DMS114 treated with DMSO at 0.1 percent for 48 hours (cell line): ENCODE measurements at regions not wholly inside any gene's neighbourhood (a gene's known extent, or its start where the extent isn't known, plus 50 kb on each side); places are given as distances from the start of the nearest gene placed in this dataset.

Source experiments
- DNase-seq: peaks from one replicate; lab custom pipeline; 2025; ENCODE audit not compliant: unreplicated experiment; lab: John Stamatoyannopoulos, UW

DNA sequence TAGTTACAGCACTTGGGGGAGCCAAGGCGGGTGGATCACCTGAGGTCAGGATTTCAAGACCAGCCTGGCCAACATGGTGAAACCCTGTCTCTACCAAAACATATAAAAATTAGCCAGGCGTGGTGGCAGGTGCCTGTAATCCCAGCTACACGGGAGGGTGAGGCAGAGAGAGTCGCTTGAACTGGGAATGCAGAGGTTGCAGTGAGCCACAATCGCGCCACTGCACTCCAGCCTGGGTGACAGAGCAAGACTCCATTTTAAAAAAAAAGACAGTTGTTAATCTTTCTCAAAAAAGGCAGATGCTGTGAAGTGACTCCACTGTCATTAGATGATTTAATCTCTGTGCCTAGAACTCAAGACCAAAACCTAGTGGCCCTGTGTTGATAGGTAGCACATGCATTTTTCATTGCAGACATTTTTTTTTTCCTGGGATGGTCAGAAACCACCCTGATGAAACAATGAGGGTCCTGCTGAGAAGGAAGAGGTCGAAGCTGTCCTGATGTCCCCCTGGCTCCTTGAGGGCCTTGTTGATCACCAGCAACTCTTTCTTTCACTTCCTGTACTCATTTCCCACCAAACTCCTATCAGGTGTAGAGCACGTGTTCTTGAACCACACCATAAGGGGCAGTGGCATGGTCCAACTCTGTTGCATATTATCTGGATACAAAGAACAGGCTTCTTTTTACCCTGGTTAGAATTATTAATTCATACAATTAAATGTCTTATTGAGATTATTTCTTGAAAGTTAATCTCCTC is 382.2 kb downstream of the ICE1 start:
- no peak for DNase-seq

DNA sequence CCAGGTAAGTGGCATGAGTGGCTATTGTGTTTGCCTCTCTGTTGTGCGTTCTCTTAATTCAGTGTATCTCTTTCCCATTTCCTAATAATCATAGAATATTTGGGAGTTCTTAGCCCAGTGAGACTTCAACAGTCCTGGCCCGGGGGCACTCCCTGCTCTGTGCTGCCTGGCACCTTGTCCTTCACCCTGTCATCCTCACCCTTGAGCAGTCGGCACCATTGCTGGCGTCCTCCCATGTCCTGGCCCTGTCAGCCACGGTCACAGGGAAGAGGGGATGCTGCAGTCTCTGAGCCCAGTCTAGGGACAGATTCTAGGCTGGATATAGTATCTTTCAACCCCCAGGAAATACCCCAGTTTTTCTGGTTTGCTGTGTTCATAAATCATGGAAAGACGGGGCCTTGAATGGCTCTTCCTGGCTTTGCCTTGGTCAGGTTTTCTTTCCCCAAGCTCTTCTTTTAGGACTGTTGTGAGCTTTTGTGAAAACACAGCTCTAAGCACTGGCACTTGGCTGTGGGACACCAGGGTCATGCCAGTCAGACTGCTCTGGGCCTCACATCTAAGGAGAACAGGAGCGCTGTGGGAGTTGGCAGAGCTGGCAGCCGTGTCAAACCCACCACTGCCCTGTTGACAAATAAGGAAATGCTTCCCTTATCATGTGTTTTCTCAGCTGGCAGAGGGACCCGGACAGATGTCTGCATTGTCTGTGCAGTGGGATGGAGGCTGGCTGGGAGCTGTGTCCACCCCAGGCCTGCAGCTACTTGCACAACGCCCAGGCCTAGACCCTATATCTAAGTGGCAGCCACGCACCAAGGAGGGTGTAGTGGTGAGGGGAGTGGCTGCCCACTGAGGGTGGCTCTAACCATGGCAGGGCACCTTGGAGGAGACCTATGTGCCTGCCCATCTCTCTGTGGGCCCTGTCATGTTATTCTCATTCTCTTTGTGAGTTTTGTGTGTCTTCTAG is 378.6 kb downstream of the ICE1 start:
- DNase-seq = no peak

DNA sequence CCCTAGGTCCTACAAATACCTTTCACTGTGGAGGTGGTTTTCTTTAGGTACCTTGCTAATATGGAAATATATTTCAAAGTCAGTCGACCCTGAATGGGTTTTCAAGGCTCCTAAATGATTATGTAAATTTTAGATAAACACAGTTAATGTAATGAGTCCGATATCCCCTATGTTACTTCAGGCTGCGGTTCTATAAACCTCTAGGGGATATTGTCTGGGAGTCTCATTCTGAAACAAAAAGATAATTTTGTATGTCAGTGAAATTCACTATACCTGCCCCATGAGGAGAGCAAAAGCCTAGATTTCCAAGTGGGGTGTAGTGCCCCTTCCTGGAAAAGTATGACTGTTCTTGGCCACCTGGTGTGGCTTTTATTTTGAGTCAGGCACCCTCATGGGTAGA is 377.3 kb downstream of the ICE1 start:
- DNase-seq = no peak

DNA sequence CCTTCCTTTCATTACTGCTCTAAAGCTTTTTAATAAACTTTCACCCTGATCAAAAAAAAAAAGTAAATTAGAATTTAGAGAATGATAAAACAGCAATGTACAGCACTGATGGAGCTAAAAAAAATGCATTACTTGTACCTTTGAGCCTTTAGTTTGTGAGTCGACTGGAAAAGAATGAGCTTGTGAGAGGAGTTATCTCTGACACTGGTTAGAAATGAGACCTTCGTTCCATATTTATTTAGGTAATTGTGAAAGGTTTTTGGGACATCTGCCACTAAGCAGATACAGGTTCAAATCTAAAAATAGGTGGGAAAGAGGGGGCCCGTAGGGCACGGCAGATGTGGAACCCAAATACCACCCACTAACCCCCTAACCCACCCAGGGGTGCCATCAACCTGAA is 376.8 kb downstream of the ICE1 start:
- no peak for DNase-seq

DNA sequence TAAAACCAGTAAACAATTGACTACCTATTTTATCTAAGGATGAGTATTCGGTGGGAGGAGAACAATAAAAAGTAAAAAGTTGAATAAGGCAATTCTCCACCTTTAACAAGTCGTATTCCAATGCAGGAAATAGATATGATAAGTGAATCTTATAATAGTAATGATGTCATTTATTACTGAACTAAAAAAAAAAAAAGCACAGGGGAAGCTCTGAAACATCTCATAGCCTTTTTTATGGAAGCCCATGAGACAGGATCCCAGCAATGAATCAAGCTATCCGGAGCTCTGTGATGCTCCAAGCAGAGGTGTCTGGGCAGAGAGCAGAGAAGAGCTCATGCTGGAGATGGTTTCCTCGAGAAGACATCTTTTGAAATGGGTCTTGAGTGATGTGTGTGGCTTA is 376.0 kb downstream of the ICE1 start:
- no peak for DNase-seq

DNA sequence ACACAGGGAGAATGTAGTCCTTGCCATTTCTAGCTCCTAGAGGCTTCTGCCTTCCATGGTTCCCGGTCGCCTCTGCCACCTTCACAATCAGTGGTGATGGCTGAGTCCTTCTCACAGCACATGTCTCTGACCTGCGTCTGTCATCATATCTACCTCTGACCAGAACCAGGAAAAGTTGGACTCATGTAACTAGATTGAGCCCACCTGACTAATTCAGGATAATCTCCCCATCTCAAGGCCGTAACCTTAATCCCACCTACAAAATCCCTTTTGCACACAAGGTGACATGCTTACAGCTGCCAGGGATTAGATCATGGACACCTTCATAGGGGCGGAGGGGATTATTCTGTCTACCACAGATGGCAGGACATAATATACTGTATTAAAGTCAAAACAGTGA is 375.6 kb downstream of the ICE1 start:
- DNase-seq = no peak

DNA sequence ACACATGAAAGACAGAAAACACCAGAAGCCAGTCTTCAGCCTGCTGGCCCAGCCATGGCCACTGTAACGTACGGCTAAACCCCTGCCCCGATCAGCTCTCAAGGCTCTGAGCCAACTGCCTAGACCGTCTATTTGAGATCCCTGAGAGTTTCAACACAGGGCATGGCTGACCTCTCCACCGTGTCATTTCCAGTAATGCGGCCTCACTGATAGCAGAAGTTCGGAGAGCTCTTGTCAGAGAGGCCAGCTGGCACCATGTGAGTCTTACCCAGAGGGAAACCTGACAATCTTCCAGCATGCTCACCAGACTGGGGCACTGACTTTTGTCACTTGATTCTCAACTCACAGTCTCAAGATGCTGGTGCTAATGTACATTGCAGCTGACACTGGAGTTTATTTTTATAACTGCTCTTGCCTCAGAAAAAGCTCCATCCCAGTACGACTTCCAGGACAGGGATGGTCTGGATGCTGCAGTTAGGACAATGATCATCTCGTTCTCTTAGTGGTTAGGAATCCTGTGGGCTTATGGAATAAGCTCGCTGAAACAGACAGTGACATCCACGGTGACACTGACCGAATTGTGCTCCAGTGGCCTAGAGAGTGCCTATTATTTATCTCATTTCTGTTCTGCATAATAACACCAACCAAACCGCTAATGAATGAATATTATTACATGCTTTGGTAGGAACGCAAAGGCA is 372.7 kb downstream of the ICE1 start:
- DNase-seq = no peak

DNA sequence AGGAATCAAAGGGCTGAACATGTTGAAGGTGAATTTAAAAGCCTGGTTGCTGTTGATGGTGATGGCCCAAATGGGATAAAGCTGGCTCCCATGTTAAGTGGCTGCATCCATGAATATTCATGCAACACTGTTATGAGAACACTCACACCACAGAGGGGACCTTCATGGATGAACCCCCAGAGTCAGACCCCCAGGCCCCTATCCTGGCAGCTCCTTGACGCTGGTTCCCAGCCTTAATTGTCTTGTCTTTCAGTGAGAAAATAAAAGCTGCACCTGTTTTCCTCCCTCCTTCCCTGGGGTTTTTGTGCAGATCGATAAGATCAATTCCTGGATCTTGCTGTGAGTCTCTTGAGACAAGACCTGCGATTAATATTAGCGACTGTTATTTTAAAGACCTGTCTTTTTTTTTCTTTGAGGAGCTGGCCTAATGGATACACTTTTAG is 371.7 kb downstream of the ICE1 start:
- no peak for DNase-seq

DNA sequence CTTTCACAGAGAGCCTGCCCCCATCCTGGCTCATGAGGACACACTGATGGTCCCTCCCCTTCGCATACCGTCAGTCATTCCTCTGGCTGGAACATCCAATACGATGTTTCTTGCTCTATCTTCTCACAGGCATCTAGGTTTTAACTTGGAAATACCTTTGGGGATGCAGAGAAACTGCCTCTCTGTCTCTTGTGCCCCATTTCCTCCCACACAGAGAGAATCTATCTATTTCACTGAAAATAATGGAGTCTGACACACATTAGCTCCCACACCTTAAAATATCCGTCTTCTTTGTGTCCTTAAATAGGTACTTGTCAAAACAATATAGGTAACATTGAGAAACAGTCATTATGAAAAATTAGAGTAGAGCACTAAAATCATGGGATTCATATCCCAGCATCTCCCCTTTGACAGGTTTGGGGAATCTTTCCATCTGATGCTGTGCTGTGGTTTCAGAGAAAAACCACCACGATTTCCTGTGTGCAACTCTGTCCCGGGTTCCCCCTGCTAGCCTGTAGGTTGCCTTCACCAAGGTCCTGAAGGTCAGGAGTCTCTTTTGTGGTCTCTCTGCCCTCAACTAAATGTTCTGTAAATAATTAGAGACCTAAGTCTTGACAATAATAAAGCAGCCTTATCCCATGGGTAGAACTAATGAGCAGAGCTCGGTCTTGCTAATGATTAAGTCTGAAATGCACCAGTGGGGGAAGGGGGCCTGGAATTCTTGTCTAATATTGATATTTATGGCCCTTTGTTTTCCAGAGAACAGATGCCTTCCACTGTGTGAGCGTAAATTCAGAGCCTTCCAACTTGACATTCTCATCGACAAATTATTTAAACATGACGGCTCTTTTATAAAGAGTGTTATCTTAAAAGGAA is 371.0 kb downstream of the ICE1 start:
- DNase-seq = no peak

DNA sequence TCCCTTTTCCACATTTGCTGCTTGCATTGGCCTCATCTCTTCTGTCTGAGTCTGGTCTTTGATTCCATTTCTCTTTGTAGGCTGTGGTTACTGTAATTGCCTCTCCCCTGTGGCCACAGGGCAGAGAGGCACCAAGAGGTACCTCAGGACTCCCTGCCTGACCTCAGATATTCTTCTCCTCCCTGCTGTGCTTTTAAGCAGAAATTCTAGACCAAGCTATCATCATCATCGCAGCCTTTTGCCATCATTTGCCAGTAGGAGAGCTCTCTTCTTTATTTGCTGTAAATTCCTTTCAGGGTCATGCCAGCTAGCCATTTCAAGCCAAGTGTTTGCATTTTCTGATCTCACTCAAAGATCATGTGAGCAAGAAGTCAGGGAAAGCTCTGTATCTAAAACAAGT is 369.6 kb downstream of the ICE1 start:
- no peak for DNase-seq

DNA sequence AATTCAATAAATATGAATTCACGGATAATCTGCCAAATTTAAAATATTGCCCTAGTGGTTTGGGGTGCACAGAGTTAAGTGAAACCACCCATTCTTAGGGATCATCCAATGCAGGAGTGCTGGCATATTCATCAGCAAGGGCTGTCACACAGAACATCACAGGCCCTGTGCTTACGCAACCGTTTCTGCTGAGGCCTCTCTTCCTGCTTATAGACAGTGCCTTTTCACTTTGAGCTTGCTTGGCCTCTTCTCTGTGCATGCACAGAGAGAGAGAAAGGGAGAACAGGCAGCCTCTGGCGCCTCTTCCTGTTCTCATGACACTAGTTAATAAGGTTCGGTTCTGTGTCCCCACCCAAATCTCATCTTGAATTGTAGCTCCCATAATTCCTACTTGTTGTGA is 366.3 kb downstream of the ICE1 start:
- no peak for DNase-seq

DNA sequence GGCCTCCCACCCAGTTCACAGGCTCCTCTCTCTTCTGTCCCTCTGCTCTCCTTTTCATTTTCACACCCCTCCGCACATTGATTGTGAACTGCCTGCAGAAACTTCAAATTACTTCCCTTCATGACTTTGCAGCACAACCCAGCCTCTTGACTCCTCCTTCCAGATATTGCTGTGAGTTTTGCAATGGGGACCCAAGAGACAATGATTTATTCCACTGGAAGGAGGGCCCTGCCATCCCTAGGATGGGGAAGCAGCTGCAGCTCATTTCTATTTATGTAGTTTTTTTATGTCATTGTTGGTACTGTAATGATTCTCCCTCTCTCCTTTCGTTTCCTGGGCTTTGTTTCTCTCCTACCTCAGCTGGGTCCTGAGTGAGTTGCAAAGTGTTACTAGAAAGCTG is 364.9 kb downstream of the ICE1 start:
- no peak for DNase-seq

DNA sequence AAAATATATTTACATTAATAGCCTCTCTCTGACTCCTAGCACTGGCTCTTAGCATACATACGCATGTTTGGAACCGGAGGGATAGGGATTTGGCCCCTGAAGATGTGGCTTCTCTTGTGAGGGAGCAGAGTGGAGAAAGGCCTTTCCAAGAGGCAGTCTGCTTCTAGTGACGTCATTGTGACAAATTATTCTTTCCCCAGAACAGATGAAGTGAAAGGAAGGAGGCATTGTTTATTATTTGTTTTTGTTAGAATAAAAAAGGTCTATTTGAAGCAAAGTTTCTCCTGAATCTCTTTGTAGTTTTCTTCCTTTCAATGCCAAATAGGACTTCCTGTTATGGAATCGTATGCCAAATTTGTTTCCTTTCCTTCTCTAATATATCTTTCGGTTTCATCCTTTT is 361.6 kb downstream of the ICE1 start:
- DNase-seq = no peak

DNA sequence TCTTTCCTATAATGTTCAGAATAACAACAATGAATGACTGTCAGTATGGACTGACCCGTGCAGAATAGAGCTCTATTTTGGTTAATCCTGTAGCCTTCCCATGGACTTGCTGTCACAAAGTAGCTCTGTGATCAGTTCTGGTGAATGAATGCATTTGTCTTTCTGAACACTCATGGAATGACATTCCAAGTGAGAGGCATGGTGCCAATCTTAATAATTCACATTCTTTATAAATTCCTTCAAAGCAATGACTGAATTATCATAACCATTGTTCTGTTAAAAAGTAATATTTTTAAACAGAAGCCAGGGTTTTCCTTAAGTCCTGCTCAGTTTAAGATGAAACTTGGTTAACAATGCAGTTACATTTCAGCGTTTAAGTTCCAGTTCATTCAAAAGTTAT is 360.5 kb downstream of the ICE1 start:
- DNase-seq = no peak

DNA sequence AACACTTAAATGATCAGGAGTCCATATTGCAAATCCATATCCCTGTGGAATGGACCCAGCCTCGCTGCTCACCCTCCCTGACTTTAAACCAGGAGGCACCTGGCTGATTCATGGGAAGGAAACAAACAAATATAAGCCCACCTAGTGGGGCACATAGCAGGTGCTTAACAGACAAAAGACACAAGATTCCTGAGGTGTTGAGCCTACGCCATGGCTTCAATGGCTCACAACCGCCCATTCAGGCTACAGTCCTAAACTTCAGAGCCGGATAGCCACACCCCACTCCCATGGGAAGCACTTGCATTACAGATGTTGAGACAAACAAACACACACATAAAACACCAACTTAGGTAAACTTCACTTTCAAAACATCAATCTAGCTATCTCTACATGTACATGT is 359.9 kb downstream of the ICE1 start:
- DNase-seq = no peak

DNA sequence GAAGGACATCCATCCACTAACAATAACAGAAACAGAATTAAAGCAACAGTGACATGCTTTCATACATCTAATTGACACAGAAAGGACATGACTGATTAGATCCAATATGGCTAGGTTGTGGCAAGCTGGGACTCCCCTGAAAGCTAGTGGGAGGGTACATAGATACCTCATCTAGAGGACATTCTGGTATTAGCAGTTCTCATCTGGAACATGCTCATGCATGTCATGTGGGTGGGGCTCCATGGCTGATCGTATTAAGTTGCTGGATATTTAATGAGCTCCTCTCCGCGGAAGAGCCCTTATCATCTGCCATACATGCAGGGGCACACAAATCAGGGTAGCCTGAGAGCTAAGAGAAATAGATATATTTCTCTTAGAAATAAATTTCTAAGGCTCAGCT is 358.9 kb downstream of the ICE1 start:
- no peak for DNase-seq

DNA sequence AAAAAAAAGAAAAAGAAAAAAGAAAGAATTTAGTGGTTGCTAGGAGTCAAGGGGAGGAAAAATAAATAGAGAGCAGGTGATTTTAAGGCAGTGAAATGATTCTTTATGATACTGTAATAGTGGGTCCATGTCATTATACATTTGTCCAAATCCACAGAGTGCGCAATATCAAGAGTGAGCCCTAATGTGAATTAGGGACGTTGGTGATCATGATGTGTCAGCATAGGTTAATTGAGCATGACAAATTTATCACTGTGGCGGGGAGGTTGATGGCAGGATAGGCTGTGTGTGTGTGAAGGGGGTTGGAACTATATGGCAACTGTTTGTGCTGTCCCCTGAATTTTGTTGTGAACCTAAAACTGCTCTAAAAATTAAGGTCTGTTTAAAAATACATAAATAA is 357.8 kb downstream of the ICE1 start:
- no peak for DNase-seq

DNA sequence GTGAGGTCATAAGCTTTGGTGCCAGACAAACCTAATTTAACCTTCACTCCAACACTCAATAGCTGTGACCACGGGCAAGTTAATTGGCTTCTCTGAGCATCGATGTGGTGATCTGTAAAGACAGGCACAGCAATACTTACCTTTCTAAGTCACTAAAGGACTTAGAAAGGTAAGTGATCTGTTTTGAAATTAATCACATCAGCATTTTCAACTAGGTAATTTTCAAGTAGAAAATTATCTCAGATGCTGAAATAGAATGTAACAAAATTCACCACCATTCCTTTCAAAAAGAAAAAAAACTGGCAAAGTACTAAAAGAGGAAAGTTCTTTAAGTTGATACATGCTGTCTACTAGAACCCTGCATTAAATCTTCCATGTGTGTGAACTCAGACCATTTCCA is 354.5 kb downstream of the ICE1 start:
- DNase-seq = no peak

DNA sequence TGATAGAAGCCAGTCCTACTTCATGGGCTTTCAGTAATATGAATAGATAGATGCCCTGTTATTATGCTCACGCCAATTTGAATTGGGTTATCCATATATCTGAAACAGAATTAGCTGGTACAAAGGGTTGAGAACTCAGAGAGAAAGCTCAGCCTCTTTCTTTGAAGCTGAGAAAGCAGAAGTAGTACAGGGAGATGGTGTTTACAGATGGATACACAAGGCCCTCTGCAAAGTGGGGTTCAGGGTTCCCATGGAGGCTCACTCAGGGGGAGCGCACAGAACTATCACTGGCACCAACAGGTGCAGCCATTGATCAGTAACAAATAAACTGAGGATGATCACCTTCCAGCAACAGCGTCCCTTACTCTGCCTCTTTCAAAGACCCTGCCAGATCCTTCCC is 349.7 kb downstream of the ICE1 start:
- no peak for DNase-seq

DNA sequence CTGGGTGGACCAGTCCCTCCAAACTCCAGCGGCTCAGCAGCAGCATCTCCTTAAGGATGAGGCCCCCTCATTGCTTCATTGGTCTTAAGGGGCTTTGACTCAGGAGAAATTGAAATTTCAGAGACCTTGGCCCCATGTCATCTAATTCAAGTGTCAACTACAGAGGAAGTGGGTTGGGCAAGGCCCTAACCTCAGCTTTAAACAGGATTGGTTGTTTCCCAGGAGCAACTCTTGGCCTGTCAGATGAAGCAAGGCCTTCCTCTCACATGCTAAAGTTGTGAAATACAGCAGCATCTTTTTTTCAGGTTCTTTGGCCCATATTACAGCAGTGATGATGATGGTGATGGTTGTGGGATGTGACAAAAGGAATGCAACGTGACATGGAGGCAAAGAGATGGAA is 348.3 kb downstream of the ICE1 start:
- no peak for DNase-seq
